Omental fat pad (tissue), 3 donors: ENCODE measurements at regions not wholly inside any gene's neighbourhood (a gene's known extent, or its start where the extent isn't known, plus 50 kb on each side); places are given as distances from the start of the nearest gene placed in this dataset.

ENCODE experiments used
- ATAC-seq: fragments of 150-250 bp; one replicate; pipeline ENCODE4 v1.9.1; 2016; ENCODE audit warnings: mild to moderate bottlenecking, moderate library complexity; ENCODE audit not compliant: low FRiP score
- DNase-seq: peaks from one replicate; pipeline ENCODE4 v3.0.0-alpha.2; 2019; ENCODE audit warnings: low spot score
- TF ChIP-seq, protein P1 (sequence below), 3 donors: fragments of 450-650 bp; IDR thresholded peaks; one replicate each; pipeline ENCODE4 v1.5.1; 2016 to 2017; ENCODE audit warnings: antibody characterized with exemption in 3 of 3, mild to moderate bottlenecking in 3 of 3, moderate library complexity in 2 of 3

DNA sequence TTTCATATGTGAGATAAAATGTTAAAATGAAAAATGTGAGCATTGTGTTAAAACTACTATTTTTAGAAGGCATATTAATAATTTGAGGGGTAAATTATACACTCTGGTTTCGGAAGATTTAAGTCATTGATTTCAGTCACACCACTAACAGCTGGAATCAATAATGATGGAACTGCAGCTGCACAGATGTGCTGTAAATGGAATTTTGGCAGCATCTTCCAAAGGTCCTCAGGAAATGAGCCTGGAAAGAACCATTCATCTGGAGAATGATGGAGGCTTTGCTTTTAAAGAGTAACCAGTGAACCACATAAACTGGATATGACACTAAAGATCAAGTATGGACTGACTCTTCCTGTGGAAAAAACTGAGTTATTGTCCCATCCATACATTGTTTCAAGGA lies 759.0 kb upstream of the EPHA5 start:
- ATAC-seq: no peak
- DNase-seq: no peak
- TF ChIP-seq, protein P1, sequence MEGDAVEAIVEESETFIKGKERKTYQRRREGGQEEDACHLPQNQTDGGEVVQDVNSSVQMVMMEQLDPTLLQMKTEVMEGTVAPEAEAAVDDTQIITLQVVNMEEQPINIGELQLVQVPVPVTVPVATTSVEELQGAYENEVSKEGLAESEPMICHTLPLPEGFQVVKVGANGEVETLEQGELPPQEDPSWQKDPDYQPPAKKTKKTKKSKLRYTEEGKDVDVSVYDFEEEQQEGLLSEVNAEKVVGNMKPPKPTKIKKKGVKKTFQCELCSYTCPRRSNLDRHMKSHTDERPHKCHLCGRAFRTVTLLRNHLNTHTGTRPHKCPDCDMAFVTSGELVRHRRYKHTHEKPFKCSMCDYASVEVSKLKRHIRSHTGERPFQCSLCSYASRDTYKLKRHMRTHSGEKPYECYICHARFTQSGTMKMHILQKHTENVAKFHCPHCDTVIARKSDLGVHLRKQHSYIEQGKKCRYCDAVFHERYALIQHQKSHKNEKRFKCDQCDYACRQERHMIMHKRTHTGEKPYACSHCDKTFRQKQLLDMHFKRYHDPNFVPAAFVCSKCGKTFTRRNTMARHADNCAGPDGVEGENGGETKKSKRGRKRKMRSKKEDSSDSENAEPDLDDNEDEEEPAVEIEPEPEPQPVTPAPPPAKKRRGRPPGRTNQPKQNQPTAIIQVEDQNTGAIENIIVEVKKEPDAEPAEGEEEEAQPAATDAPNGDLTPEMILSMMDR (IDR thresholded peaks at IDR 0.05): no peak

DNA sequence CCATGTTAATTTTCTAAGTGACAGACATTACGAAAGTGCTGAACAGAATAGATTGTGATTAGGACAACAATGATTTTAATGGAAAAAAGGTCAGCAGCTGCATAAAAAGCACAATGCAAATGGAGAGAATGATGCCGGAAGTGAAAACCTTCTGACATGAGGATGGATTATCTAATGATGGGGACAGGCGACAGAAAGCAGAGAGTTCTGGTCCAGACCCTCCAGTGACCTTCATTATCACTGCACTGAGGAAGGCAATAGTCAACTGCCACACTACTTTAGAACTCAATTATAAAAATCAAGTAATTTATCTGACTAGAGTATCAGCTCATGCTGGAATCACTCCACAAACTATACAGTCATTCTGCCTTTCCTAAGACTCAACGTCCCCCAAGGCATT lies 746.1 kb upstream of the EPHA5 start:
- TF ChIP-seq, protein P1 (IDR thresholded peaks at IDR 0.05): no peak
- DNase-seq (no peak), ATAC-seq (no peak)

DNA sequence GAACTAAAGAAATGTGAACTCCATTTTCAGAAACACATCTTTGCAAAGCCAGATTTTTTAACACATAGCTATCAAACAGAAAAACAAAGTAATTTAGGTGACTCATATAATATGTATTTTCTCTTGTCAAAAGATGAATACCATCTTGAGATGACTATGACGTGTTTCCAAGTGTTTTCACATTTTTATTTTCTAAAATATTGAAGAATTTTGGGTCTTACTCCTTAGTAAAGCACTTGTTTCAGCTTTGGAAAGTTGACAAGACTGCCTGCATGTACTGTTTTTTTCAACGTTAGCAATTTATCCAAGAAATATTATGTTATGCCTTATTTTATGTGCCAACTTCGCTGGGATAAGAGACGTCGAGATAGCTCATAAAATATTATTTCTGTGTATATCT lies 733.9 kb upstream of the EPHA5 start:
- ATAC-seq: peak; percentile 62
- DNase-seq: no peak
- TF ChIP-seq, protein P1 (IDR thresholded peaks at IDR 0.05): no peak

DNA sequence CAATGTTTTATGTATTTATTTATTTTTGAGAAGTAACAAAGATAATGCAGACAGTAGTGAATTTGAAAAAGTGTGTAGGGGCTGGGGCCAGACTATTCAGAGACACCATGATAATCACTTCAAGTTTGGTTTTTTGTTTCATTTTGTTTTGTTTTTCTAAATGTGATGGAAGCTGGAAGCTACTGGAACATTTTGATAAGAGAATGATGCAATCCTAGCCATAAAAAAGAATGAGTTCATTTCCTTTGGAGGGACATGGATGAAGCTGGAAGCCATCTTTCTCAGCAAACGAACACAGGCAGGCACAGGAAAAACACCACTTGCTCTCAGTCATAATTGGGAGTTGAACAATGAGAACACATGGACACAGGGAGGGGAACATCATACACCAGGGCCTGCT lies 706.6 kb upstream of the EPHA5 start:
- DNase-seq (no peak), ATAC-seq (no peak)
- TF ChIP-seq, protein P1 (IDR thresholded peaks at IDR 0.05): no peak

DNA sequence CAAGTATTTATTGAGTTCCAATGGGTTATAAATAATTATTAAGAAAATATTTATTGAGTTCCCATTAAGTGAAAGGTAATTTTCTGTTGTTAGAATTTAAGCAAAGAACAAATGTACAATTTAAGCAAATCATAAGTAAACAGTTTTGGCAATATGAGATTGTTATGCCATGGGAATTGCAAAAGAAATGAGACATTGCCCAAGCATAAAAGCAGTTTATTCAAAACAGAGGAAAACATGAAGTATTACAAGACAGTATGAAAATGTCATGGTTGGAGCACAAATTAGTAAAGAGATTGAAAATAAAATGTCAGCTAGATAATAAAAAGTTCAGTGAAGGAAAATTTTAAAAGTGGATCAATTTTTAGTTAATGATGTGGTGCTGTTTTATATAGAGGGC lies 706.1 kb upstream of the EPHA5 start:
- ATAC-seq: no peak
- no peak for DNase-seq
- TF ChIP-seq, protein P1 (IDR thresholded peaks at IDR 0.05): no peak

DNA sequence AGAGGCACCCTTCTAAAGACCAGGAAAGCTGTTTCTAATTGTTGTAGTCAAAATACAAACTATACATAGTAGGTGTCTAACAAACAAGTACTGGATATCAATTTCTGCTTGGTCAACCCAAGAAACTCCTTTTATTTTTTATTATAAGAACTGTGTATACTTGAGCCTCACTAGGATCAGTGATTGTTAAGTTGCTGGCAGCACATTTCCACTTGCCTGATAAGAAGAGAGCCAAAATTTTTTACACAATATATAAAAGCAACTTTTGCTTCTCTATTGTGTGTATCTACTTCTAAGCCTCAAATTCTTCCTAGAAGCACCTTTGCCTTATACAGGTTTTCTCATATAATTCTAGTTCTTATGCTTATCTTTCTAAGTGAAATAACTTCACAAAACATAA lies 703.0 kb upstream of the EPHA5 start:
- TF ChIP-seq, protein P1 (IDR thresholded peaks at IDR 0.05): no peak
- ATAC-seq: no peak
- DNase-seq: no peak

DNA sequence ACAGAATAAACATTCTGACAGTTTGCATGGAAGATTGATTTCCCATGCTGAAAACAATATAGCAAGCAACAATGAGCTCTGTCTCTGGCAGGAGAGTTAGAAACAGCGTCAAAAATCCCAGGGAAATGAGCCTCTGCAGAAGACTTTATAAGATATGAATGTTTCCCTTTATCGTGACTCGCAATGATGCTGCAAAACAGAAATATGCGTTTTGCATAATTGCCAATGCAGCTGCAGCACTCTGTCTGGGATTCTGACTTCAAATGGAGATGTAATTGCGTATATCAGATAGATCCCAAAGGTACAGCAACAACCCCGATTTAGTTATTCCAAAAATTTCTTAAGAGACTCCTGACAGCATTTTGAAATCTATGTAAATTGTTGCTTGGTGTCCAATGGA lies 702.4 kb upstream of the EPHA5 start:
- TF ChIP-seq, protein P1 (IDR thresholded peaks at IDR 0.05): no peak
- DNase-seq: no peak
- no peak for ATAC-seq
